Endothelial cell of umbilical vein (primary cell): ENCODE measurements at regions not wholly inside any gene's neighbourhood (a gene's known extent, or its start where the extent isn't known, plus 50 kb on each side); places are given as distances from the start of the nearest gene placed in this dataset.

Source experiments
- CTCF ChIP-seq, 2 donors: IDR thresholded peaks; 1 replicate in 1 of 2; 2 replicates in 1 of 2; pipeline ENCODE4 v1.5.1; 2011; ENCODE audit warnings: low read length in 2 of 2, mild to moderate bottlenecking in 2 of 2, moderate library complexity in 2 of 2, control low read depth in 1 of 2, inconsistent platforms in 1 of 2, low read depth in 1 of 2; ENCODE audit not compliant: insufficient read depth in 1 of 2; ENCODE audit errors: extremely low read depth in 1 of 2
- MAX ChIP-seq: IDR thresholded peaks from 2 replicates; pipeline ENCODE4 v1.6.1; 2011; ENCODE audit not compliant: insufficient read depth, insufficient read length
- POLR2AphosphoS5 ChIP-seq: IDR thresholded peaks from 2 replicates; pipeline ENCODE4 v1.6.1; 2012; ENCODE audit warnings: low read depth, mild to moderate bottlenecking, control low read depth, low read length, moderate library complexity; ENCODE audit not compliant: insufficient read depth

GRCh38 chr6:51057296-51057695 is 238.6 kb downstream of the TFAP2B start:
- TF ChIP-seq CTCF (IDR thresholded peaks at IDR 0.05; ENCODE audit: extremely low read depth in 1 of 2, insufficient read depth in 1 of 2, low read depth in 1 of 2, low read length in 2 of 2) (no peak), POLR2AphosphoS5 (no peak), MAX (no peak)
